ENCODE measurements at regions not wholly inside any gene's neighbourhood (a gene's known extent, or its start where the extent isn't known, plus 50 kb on each side); places are given as distances from the start of the nearest gene placed in this dataset.
A peak's percentile ranks its signal among the peaks of the same experiment; 100 is the strongest.

DNA sequence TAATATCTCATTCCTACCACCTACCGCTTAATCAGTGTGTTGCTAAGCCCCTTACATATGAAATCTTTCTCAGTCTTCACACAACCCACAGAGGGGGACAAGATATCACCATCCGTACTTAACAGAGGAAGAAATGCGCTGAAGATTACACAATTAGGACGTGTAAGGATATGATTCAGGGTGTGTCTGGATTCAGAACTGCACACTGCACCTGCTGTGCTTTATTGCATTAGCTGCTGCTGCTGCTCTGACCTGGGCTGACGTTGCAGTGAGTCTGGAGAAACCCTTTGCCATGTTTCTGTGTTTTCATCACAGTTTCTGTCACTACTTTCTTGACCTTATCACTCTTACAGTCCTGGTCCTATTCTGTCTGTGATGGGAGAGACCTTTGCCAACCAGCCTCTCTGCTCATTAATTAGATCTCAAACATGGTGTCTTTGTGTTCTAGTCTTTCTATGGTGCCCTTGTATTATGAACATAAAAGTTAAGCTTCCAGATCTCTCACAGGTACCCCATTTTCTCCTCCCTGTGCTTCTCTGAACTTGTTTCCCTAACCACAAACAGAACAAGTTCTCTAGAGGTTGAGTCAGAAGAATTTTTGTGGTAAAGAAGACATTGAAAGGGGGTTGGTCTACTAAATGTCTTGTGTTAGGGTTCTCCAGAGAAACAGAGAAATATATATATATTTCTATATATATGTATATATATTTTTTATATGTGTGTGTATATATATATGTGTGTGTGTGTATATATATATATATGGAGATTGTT, 92.9 kb upstream of the CYP1B1 start:
- Histone ChIP-seq H3K36me3 (ENCODE audit: control insufficient read depth in 2 of 3, insufficient read depth in 3 of 3, low read length in 3 of 3) (no peaks in the 10 kb centered on the region), H3K4me3 (ENCODE audit: low read length) (no peak overlapping the region), H3K4me1 (ENCODE audit: control insufficient read depth in 2 of 2, insufficient read depth in 2 of 2, low read length in 2 of 2) (no peaks in the 10 kb centered on the region), H3K27me3 (ENCODE audit: control insufficient read depth in 2 of 2, insufficient read depth in 2 of 2, low read length in 2 of 2) (no peaks in the 10 kb centered on the region), H3K27ac (ENCODE audit: low read depth, low read length) (no peak overlapping the region), H3K9me3 (ENCODE audit: control insufficient read depth in 2 of 3, low read length in 3 of 3) (no peaks in the 10 kb centered on the region)
- Mint-ChIP-seq H3K4me1 (peaks cover 0 to 6% (median 0%) of the 10 kb centered on the region in 7 donors), H3K4me3 (no peak overlapping the region), H3K27me3 (peaks cover 27 to 59% (median 43%) of the 10 kb centered on the region in 5 donors), H3K9me3 (peaks cover 0 to 1% (median 0%) of the 10 kb centered on the region in 11 donors), H3K27ac (no peak overlapping the region), H3K36me3 (peaks cover 0 to 3% (median 0%) of the 10 kb centered on the region in 5 donors)
- ChIA-PET POLR2A (no interaction called here), CTCF (no interaction called here)
- intact Hi-C loops (cut with micrococcal nuclease) = no loop called here
- no peak for DNase-seq
- ATAC-seq = peak; percentile 37

- H3K4me3 Mint-ChIP-seq = no peak overlapping the region
- ChIA-PET CTCF (no interaction called here), POLR2A (interaction anchor here (0.5 kb wide), 1 partner anchor 499 kb away, joined by 4 read pairs; no protein-coding TSS in a partner anchor)
- ATAC-seq (no peak), DNase-seq (no peak)
- Histone ChIP-seq H3K27ac (ENCODE audit: low read depth, low read length) (no peak overlapping the region), H3K9me3 (ENCODE audit: control insufficient read depth in 2 of 3, low read length in 3 of 3) (no peaks in the 10 kb centered on the region), H3K36me3 (ENCODE audit: control insufficient read depth in 2 of 3, insufficient read depth in 3 of 3, low read length in 3 of 3) (no peaks in the 10 kb centered on the region), H3K27me3 (ENCODE audit: control insufficient read depth in 2 of 2, insufficient read depth in 2 of 2, low read length in 2 of 2) (no peaks in the 10 kb centered on the region), H3K4me1 (ENCODE audit: control insufficient read depth in 2 of 2, insufficient read depth in 2 of 2, low read length in 2 of 2) (no peaks in the 10 kb centered on the region), H3K4me3 (ENCODE audit: low read length) (no peak overlapping the region)
- peaks cover 0 to 1% (median 0%) of the 10 kb centered on the region in 11 donors for H3K9me3 Mint-ChIP-seq
- peaks cover 0 to 3% (median 0%) of the 10 kb centered on the region in 5 donors for H3K36me3 Mint-ChIP-seq
- H3K4me1 Mint-ChIP-seq = peaks cover 0 to 6% (median 0%) of the 10 kb centered on the region in 7 donors
- no peak overlapping the region for H3K27ac Mint-ChIP-seq
- peaks cover 27 to 61% (median 43%) of the 10 kb centered on the region in 5 donors for H3K27me3 Mint-ChIP-seq
- intact Hi-C loops (cut with micrococcal nuclease) = no loop called here
These were observed 92.0 kb upstream of the CYP1B1 start for GRCh38 chr2:38167968-38168350.

DNA sequence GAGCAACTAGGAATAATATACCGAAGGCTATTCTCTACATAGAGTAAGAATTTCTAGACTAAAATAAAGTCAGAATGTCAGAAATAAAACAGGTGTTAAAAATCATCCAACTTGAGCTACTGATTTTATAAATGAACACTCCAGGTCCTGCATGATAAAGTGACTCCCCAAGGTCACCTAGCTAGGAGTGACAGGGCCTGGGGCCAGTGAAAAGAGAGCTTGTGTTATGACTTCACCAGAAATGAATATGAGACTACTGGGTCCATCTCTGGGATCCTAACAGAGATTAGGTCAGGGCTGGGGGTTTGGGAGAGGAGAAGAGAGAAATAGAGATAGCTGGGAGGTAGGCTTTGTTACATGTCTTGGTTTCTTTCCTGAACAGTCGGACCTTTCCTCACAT, 89.7 kb upstream of the CYP1B1 start:
- POLR2A ChIA-PET = no interaction called here

DNA sequence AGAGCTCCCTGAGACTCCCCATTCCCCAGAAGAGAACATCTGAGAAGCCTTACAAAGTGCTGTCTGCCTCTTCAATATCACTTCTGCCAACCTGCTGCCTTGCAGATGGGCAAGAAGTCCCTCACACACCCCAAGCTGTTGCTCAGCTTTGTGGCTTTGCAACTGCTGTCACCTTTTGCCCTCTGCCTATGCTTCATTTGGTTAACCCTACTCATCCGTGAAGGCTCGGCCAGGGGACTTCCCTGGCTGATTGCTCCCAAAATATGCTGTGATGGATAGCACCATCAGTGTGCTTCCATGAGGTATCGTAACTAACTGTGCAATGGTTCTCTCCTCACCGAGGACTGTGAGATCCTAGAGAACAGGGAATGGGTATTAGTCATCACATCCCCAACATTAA, 88.9 kb upstream of the CYP1B1 start:
- DNase-seq (no peak), ATAC-seq (no peak)
- H3K27me3 Mint-ChIP-seq = peaks cover 32 to 51% (median 39%) of the 10 kb centered on the region in 5 donors
- ChIA-PET POLR2A (no interaction called here), CTCF (no interaction called here)
- H3K9me3 ChIP-seq (ENCODE audit: control insufficient read depth in 2 of 3, low read length in 3 of 3) = no peaks in the 10 kb centered on the region
- peaks cover 0 to 6% (median 0%) of the 10 kb centered on the region in 7 donors for H3K4me1 Mint-ChIP-seq
- peaks cover 0 to 1% (median 0%) of the 10 kb centered on the region in 11 donors for H3K9me3 Mint-ChIP-seq
- intact Hi-C loops (cut with micrococcal nuclease) = no loop called here
- no peak overlapping the region for H3K27ac ChIP-seq (ENCODE audit: low read depth, low read length)
- H3K27ac Mint-ChIP-seq = no peak overlapping the region
- peaks cover 0 to 3% of the 10 kb centered on the region in 2 donors for H3K27me3 ChIP-seq (ENCODE audit: control insufficient read depth in 2 of 2, insufficient read depth in 2 of 2, low read length in 2 of 2)
- no peak overlapping the region for H3K4me3 ChIP-seq (ENCODE audit: low read length)
- H3K4me3 Mint-ChIP-seq = no peak overlapping the region
- H3K36me3 Mint-ChIP-seq = no peaks in the 10 kb centered on the region
- H3K36me3 ChIP-seq (ENCODE audit: control insufficient read depth in 2 of 3, insufficient read depth in 3 of 3, low read length in 3 of 3) = no peaks in the 10 kb centered on the region
- no peaks in the 10 kb centered on the region for H3K4me1 ChIP-seq (ENCODE audit: control insufficient read depth in 2 of 2, insufficient read depth in 2 of 2, low read length in 2 of 2)

More for the DNA sequence above, 89.7 kb upstream of the CYP1B1 start:
- Histone ChIP-seq H3K4me3 (ENCODE audit: low read length) (no peak overlapping the region), H3K27me3 (ENCODE audit: control insufficient read depth in 2 of 2, insufficient read depth in 2 of 2, low read length in 2 of 2) (peaks cover 0 to 3% of the 10 kb centered on the region in 2 donors), H3K36me3 (ENCODE audit: control insufficient read depth in 2 of 3, insufficient read depth in 3 of 3, low read length in 3 of 3) (no peaks in the 10 kb centered on the region), H3K4me1 (ENCODE audit: control insufficient read depth in 2 of 2, insufficient read depth in 2 of 2, low read length in 2 of 2) (no peaks in the 10 kb centered on the region), H3K27ac (ENCODE audit: low read depth, low read length) (no peak overlapping the region), H3K9me3 (ENCODE audit: control insufficient read depth in 2 of 3, low read length in 3 of 3) (no peaks in the 10 kb centered on the region)
- H3K4me1 Mint-ChIP-seq = peaks cover 0 to 6% (median 0%) of the 10 kb centered on the region in 7 donors
- peaks cover 0 to 1% (median 0%) of the 10 kb centered on the region in 11 donors for H3K9me3 Mint-ChIP-seq
- no peaks in the 10 kb centered on the region for H3K36me3 Mint-ChIP-seq
- ATAC-seq (no peak), DNase-seq (no peak)
- no peak overlapping the region for H3K27ac Mint-ChIP-seq
- intact Hi-C loops (cut with micrococcal nuclease) = no loop called here
- peaks cover 27 to 58% (median 44%) of the 10 kb centered on the region in 5 donors for H3K27me3 Mint-ChIP-seq
- no peak overlapping the region for H3K4me3 Mint-ChIP-seq
- CTCF ChIA-PET = no interaction called here

DNA sequence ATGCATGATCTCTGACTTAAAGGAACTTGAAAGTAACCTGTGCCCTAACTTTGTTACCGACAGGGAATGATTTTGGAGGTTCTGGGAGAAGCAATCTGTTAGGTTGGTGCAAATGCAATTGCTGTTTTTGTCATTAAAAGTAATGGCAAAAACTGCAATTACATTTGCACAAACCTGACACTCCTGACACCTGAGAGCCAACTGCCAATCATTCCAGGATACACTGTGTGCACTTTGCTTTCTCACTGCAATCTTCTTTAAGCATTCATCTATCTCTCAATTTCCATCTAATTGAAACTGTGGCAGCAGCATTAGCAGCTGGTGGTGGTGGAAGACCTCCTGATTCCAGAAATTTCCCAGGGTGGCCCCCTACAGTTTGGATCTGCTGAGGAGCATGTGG, 87.6 kb upstream of the CYP1B1 start:
- H3K9me3 Mint-ChIP-seq = peaks cover 0 to 1% (median 0%) of the 10 kb centered on the region in 11 donors
- Histone ChIP-seq H3K36me3 (ENCODE audit: control insufficient read depth in 2 of 3, insufficient read depth in 3 of 3, low read length in 3 of 3) (no peaks in the 10 kb centered on the region), H3K9me3 (ENCODE audit: control insufficient read depth in 2 of 3, low read length in 3 of 3) (no peaks in the 10 kb centered on the region), H3K27me3 (ENCODE audit: control insufficient read depth in 2 of 2, insufficient read depth in 2 of 2, low read length in 2 of 2) (peaks cover 0 to 3% of the 10 kb centered on the region in 2 donors), H3K4me1 (ENCODE audit: control insufficient read depth in 2 of 2, insufficient read depth in 2 of 2, low read length in 2 of 2) (no peaks in the 10 kb centered on the region), H3K27ac (ENCODE audit: low read depth, low read length) (no peak overlapping the region), H3K4me3 (ENCODE audit: low read length) (no peak overlapping the region)
- ChIA-PET POLR2A (no interaction called here), CTCF (no interaction called here)
- no peak for DNase-seq
- H3K27me3 Mint-ChIP-seq = peaks cover 30 to 41% (median 33%) of the 10 kb centered on the region in 5 donors
- no peak for ATAC-seq
- H3K36me3 Mint-ChIP-seq = no peaks in the 10 kb centered on the region
- intact Hi-C loops (cut with micrococcal nuclease) = no loop called here
- peaks cover 0 to under 1% (median 0%) of the 10 kb centered on the region in 7 donors for H3K4me1 Mint-ChIP-seq
- H3K27ac Mint-ChIP-seq = no peak overlapping the region
- no peak overlapping the region for H3K4me3 Mint-ChIP-seq

DNA sequence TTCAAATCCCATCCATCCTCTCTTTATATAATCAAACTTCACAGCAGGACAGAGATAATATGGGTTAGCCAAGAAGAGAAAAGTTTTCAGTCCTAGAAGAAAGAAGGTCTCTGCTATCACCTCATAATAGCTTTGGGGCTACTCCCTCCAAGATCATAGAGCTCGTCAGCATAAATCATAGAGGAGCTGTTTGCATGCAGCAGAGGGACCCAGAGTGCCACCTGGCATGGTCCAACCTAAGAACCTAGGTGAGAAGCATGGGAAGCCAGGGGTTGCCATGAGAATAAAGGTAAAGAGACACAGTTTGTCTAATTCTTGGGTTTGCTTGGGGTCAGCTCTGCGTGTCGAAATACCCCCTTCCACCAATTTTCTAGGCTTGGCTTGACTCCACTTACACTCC, 87.1 kb upstream of the CYP1B1 start:
- ATAC-seq = no peak
- ChIA-PET CTCF (no interaction called here), POLR2A (no interaction called here)
- Histone ChIP-seq H3K27ac (ENCODE audit: low read depth, low read length) (no peak overlapping the region), H3K4me1 (ENCODE audit: control insufficient read depth in 2 of 2, insufficient read depth in 2 of 2, low read length in 2 of 2) (no peaks in the 10 kb centered on the region), H3K27me3 (ENCODE audit: control insufficient read depth in 2 of 2, insufficient read depth in 2 of 2, low read length in 2 of 2) (peaks cover 0 to 3% of the 10 kb centered on the region in 2 donors), H3K36me3 (ENCODE audit: control insufficient read depth in 2 of 3, insufficient read depth in 3 of 3, low read length in 3 of 3) (no peaks in the 10 kb centered on the region), H3K9me3 (ENCODE audit: control insufficient read depth in 2 of 3, low read length in 3 of 3) (no peaks in the 10 kb centered on the region), H3K4me3 (ENCODE audit: low read length) (no peak overlapping the region)
- Mint-ChIP-seq H3K4me1 (no peaks in the 10 kb centered on the region), H3K36me3 (no peaks in the 10 kb centered on the region), H3K27me3 (peaks cover 28 to 38% (median 35%) of the 10 kb centered on the region in 5 donors), H3K9me3 (peaks cover 0 to 1% (median 0%) of the 10 kb centered on the region in 11 donors), H3K4me3 (no peak overlapping the region), H3K27ac (no peak overlapping the region)
- DNase-seq = peak in 1 of 9 donors; percentile 8
- intact Hi-C loops (cut with micrococcal nuclease) = no loop called here

- H3K27ac ChIP-seq (ENCODE audit: low read depth, low read length) = no peak overlapping the region
- H3K27me3 ChIP-seq (ENCODE audit: control insufficient read depth in 2 of 2, insufficient read depth in 2 of 2, low read length in 2 of 2) = peaks cover 0 to 3% of the 10 kb centered on the region in 2 donors
- intact Hi-C loops (cut with micrococcal nuclease) = no loop called here
- ATAC-seq (no peak), DNase-seq (no peak)
- no peaks in the 10 kb centered on the region for H3K9me3 ChIP-seq (ENCODE audit: control insufficient read depth in 2 of 3, low read length in 3 of 3)
- H3K4me1 Mint-ChIP-seq = no peaks in the 10 kb centered on the region
- H3K4me3 ChIP-seq (ENCODE audit: low read length) = no peak overlapping the region
- H3K36me3 ChIP-seq (ENCODE audit: control insufficient read depth in 2 of 3, insufficient read depth in 3 of 3, low read length in 3 of 3) = no peaks in the 10 kb centered on the region
- H3K4me1 ChIP-seq (ENCODE audit: control insufficient read depth in 2 of 2, insufficient read depth in 2 of 2, low read length in 2 of 2) = no peaks in the 10 kb centered on the region
- no peak overlapping the region for H3K27ac Mint-ChIP-seq
- CTCF ChIA-PET = no interaction called here
- H3K36me3 Mint-ChIP-seq = no peaks in the 10 kb centered on the region
- H3K9me3 Mint-ChIP-seq = peaks cover 0 to 1% (median 0%) of the 10 kb centered on the region in 11 donors
- H3K27me3 Mint-ChIP-seq = peaks cover 36 to 42% (median 39%) of the 10 kb centered on the region in 5 donors
- POLR2A ChIA-PET = no interaction called here
- H3K4me3 Mint-ChIP-seq = no peak overlapping the region
These were observed 84.6 kb upstream of the CYP1B1 start for GRCh38 chr2:38160516-38160915.

All from naive thymus-derived CD4-positive, alpha-beta T cell (primary cell).